IMR-90 (cell line): ENCODE measurements at regions not wholly inside any gene's neighbourhood (a gene's known extent, or its start where the extent isn't known, plus 50 kb on each side); places are given as distances from the start of the nearest gene placed in this dataset.

Source experiments
- CTCF ChIP-seq: conservative IDR thresholded peaks from 2 replicates; pipeline ENCODE4 v1.5.1; 2012; ENCODE audit warnings: mild to moderate bottlenecking, low read depth, low read length, improper control_type of control experiment
- POLR2A ChIP-seq: IDR thresholded peaks from 2 replicates; pipeline ENCODE4 v1.6.1; 2012; ENCODE audit warnings: mild to moderate bottlenecking, low read depth, low read length
- RCOR1 ChIP-seq: IDR thresholded peaks from 2 replicates; pipeline ENCODE4 v1.6.1; 2012; ENCODE audit warnings: mild to moderate bottlenecking, low read length, improper control_type of control experiment; ENCODE audit not compliant: insufficient replicate concordance
- RFX5 ChIP-seq: IDR thresholded peaks from 2 replicates; pipeline ENCODE4 v1.8.0; 2012; ENCODE audit warnings: low read depth, mild to moderate bottlenecking, low read length, moderate library complexity
- TF ChIP-seq, protein P1 (sequence below): fragments of 150-350 bp; IDR thresholded peaks from 2 replicates; pipeline ENCODE4 v1.6.1; 2017; ENCODE audit warnings: mild to moderate bottlenecking, antibody characterized with exemption, low read length, low read depth

GRCh38 chr10:34922138-34922537 lies 107.0 kb upstream of the PARD3 start:
- TF ChIP-seq CTCF (no peak), RCOR1 (no peak), RFX5 (no peak), POLR2A (no peak)
- TF ChIP-seq, protein P1, sequence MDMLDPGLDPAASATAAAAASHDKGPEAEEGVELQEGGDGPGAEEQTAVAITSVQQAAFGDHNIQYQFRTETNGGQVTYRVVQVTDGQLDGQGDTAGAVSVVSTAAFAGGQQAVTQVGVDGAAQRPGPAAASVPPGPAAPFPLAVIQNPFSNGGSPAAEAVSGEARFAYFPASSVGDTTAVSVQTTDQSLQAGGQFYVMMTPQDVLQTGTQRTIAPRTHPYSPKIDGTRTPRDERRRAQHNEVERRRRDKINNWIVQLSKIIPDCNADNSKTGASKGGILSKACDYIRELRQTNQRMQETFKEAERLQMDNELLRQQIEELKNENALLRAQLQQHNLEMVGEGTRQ: no peak
